ENCODE measurements at regions not wholly inside any gene's neighbourhood (a gene's known extent, or its start where the extent isn't known, plus 50 kb on each side); places are given as distances from the start of the nearest gene placed in this dataset.

GRCh38 chr12:31843398-31844095 is 114.7 kb upstream of the AMN1 start:
- H3K9me3 ChIP-seq (replicated peaks in 1 of 2; ENCODE audit: control insufficient read depth in 2 of 2, insufficient read depth in 1 of 2, low read depth in 1 of 2, low read length in 2 of 2), result peaks cover 4 to 5% of the 10 kb centered on the region in 2 donors
- no peaks in the 10 kb centered on the region for H3K36me3 ChIP-seq (replicated peaks in 1 of 2; ENCODE audit: control insufficient read depth in 2 of 2, insufficient read depth in 2 of 2, low read length in 2 of 2)
- no peak overlapping the region for H3K18ac ChIP-seq (ENCODE audit: low read length)
- no peaks in the 10 kb centered on the region for H3K4me1 ChIP-seq (ENCODE audit: control insufficient read depth in 2 of 2, insufficient read depth in 1 of 2, low read depth in 1 of 2, low read length in 2 of 2)
- no peak overlapping the region for H2BK120ac ChIP-seq (ENCODE audit: low read depth, low read length)
- no peak overlapping the region for H4K91ac ChIP-seq (ENCODE audit: low read depth, low read length, poor library complexity)
- H2BK12ac ChIP-seq (ENCODE audit: low read length), result no peak overlapping the region
- WGBS, 2 donors (ENCODE audit: extremely low coverage in 2 of 2, insufficient read length in 2 of 2, insufficient replicate concordance in 1 of 2), result no CpG with 5 or more reads among the region's 6 CpGs
- H3K4me2 ChIP-seq (ENCODE audit: insufficient read depth, low read length, poor library complexity, severe bottlenecking), result no peak overlapping the region
- no peak overlapping the region for H4K8ac ChIP-seq (ENCODE audit: low read depth, low read length)
- no peak for DNase-seq (ENCODE audit: low spot score)
- no peak overlapping the region for H2AK5ac ChIP-seq (ENCODE audit: low read depth, low read length)
- H2BK15ac ChIP-seq (ENCODE audit: low read length), result no peak overlapping the region
- no peak overlapping the region for H3K4me3 ChIP-seq (ENCODE audit: low read length in 2 of 2)
- no peak overlapping the region for H3K27ac ChIP-seq (replicated peaks; ENCODE audit: low read length)
- no peak overlapping the region for H2AFZ ChIP-seq (ENCODE audit: low read length)
- no peak overlapping the region for H3K9ac ChIP-seq (ENCODE audit: low read depth, low read length, poor library complexity)
- H3K23ac ChIP-seq (ENCODE audit: low read depth, low read length, poor library complexity), result no peak overlapping the region
- no peak overlapping the region for H3K4ac ChIP-seq (ENCODE audit: low read length)
- no peaks in the 10 kb centered on the region for H3K79me1 ChIP-seq (ENCODE audit: low read depth, low read length)
- H3K14ac ChIP-seq (ENCODE audit: low read length), result no peak overlapping the region
- no peak overlapping the region for H2BK5ac ChIP-seq (ENCODE audit: low read length)
- no peaks in the 10 kb centered on the region for H3K27me3 ChIP-seq (ENCODE audit: control insufficient read depth in 3 of 3, insufficient read depth in 3 of 3, low read depth in 1 of 3, low read length in 3 of 3)

GRCh38 chr12:31837913-31838312 is 109.1 kb upstream of the AMN1 start:
- Histone ChIP-seq H3K18ac (ENCODE audit: low read length) (no peak overlapping the region), H3K14ac (ENCODE audit: low read length) (no peak overlapping the region)
- WGBS, 2 donors (ENCODE audit: extremely low coverage in 2 of 2, insufficient read length in 2 of 2, insufficient replicate concordance in 1 of 2), result no CpG with 5 or more reads among the region's 3 CpGs

GRCh38 chr12:31835276-31835882 is 106.6 kb upstream of the AMN1 start:
- Histone ChIP-seq H2BK12ac (ENCODE audit: low read length) (no peak overlapping the region), H4K91ac (ENCODE audit: low read depth, low read length, poor library complexity) (no peak overlapping the region), H3K4me1 (ENCODE audit: control insufficient read depth in 2 of 2, insufficient read depth in 1 of 2, low read depth in 1 of 2, low read length in 2 of 2) (no peaks in the 10 kb centered on the region), H2BK5ac (ENCODE audit: low read length) (no peak overlapping the region), H3K36me3 (replicated peaks in 1 of 2; ENCODE audit: control insufficient read depth in 2 of 2, insufficient read depth in 2 of 2, low read length in 2 of 2) (no peaks in the 10 kb centered on the region), H3K4me3 (ENCODE audit: low read length in 2 of 2) (no peak overlapping the region), H3K14ac (ENCODE audit: low read length) (no peak overlapping the region), H3K79me1 (ENCODE audit: low read depth, low read length) (no peaks in the 10 kb centered on the region), H2BK15ac (ENCODE audit: low read length) (no peak overlapping the region), H2AFZ (ENCODE audit: low read length) (no peak overlapping the region), H3K4me2 (ENCODE audit: insufficient read depth, low read length, poor library complexity, severe bottlenecking) (no peak overlapping the region), H3K4ac (ENCODE audit: low read length) (no peak overlapping the region), H4K8ac (ENCODE audit: low read depth, low read length) (no peak overlapping the region), H3K9ac (ENCODE audit: low read depth, low read length, poor library complexity) (no peak overlapping the region), H2BK120ac (ENCODE audit: low read depth, low read length) (no peak overlapping the region), H3K27me3 (ENCODE audit: control insufficient read depth in 3 of 3, insufficient read depth in 3 of 3, low read depth in 1 of 3, low read length in 3 of 3) (no peaks in the 10 kb centered on the region), H3K23ac (ENCODE audit: low read depth, low read length, poor library complexity) (no peak overlapping the region), H3K9me3 (replicated peaks in 1 of 2; ENCODE audit: control insufficient read depth in 2 of 2, insufficient read depth in 1 of 2, low read depth in 1 of 2, low read length in 2 of 2) (no peaks in the 10 kb centered on the region), H3K18ac (ENCODE audit: low read length) (no peak overlapping the region), H3K27ac (replicated peaks; ENCODE audit: low read length) (no peak overlapping the region), H2AK5ac (ENCODE audit: low read depth, low read length) (no peak overlapping the region)
- DNase-seq (ENCODE audit: low spot score), result no peak
- no CpG with 5 or more reads among the region's 5 CpGs for WGBS, 2 donors (ENCODE audit: extremely low coverage in 2 of 2, insufficient read length in 2 of 2, insufficient replicate concordance in 1 of 2)

More at GRCh38 chr12:31837913-31838312, 109.1 kb upstream of the AMN1 start:
- Histone ChIP-seq H2BK12ac (ENCODE audit: low read length) (no peak overlapping the region), H2AFZ (ENCODE audit: low read length) (no peak overlapping the region), H3K79me1 (ENCODE audit: low read depth, low read length) (no peaks in the 10 kb centered on the region), H3K4me1 (ENCODE audit: control insufficient read depth in 2 of 2, insufficient read depth in 1 of 2, low read depth in 1 of 2, low read length in 2 of 2) (no peaks in the 10 kb centered on the region), H3K4me2 (ENCODE audit: insufficient read depth, low read length, poor library complexity, severe bottlenecking) (no peak overlapping the region), H3K4ac (ENCODE audit: low read length) (no peak overlapping the region), H4K8ac (ENCODE audit: low read depth, low read length) (no peak overlapping the region), H3K27me3 (ENCODE audit: control insufficient read depth in 3 of 3, insufficient read depth in 3 of 3, low read depth in 1 of 3, low read length in 3 of 3) (no peaks in the 10 kb centered on the region), H2BK15ac (ENCODE audit: low read length) (no peak overlapping the region), H3K23ac (ENCODE audit: low read depth, low read length, poor library complexity) (no peak overlapping the region), H2BK120ac (ENCODE audit: low read depth, low read length) (no peak overlapping the region), H3K27ac (replicated peaks; ENCODE audit: low read length) (no peak overlapping the region), H2BK5ac (ENCODE audit: low read length) (no peak overlapping the region), H3K36me3 (replicated peaks in 1 of 2; ENCODE audit: control insufficient read depth in 2 of 2, insufficient read depth in 2 of 2, low read length in 2 of 2) (no peaks in the 10 kb centered on the region), H3K9ac (ENCODE audit: low read depth, low read length, poor library complexity) (no peak overlapping the region), H4K91ac (ENCODE audit: low read depth, low read length, poor library complexity) (no peak overlapping the region), H2AK5ac (ENCODE audit: low read depth, low read length) (no peak overlapping the region), H3K4me3 (ENCODE audit: low read length in 2 of 2) (no peak overlapping the region), H3K9me3 (replicated peaks in 1 of 2; ENCODE audit: control insufficient read depth in 2 of 2, insufficient read depth in 1 of 2, low read depth in 1 of 2, low read length in 2 of 2) (peaks cover 0 to 2% of the 10 kb centered on the region in 2 donors)
- DNase-seq (ENCODE audit: low spot score), result no peak

- no peak for DNase-seq (ENCODE audit: low spot score)
- H3K4me1 ChIP-seq (ENCODE audit: control insufficient read depth in 2 of 2, insufficient read depth in 1 of 2, low read depth in 1 of 2, low read length in 2 of 2), result no peaks in the 10 kb centered on the region
- no peak overlapping the region for H3K14ac ChIP-seq (ENCODE audit: low read length)
- no peak overlapping the region for H4K91ac ChIP-seq (ENCODE audit: low read depth, low read length, poor library complexity)
- no CpG with 5 or more reads among the region's 7 CpGs for WGBS, 2 donors (ENCODE audit: extremely low coverage in 2 of 2, insufficient read length in 2 of 2, insufficient replicate concordance in 1 of 2)
- H3K4me2 ChIP-seq (ENCODE audit: insufficient read depth, low read length, poor library complexity, severe bottlenecking), result no peak overlapping the region
- no peaks in the 10 kb centered on the region for H3K79me1 ChIP-seq (ENCODE audit: low read depth, low read length)
- H3K4ac ChIP-seq (ENCODE audit: low read length), result no peak overlapping the region
- no peaks in the 10 kb centered on the region for H3K36me3 ChIP-seq (replicated peaks in 1 of 2; ENCODE audit: control insufficient read depth in 2 of 2, insufficient read depth in 2 of 2, low read length in 2 of 2)
- no peak overlapping the region for H3K23ac ChIP-seq (ENCODE audit: low read depth, low read length, poor library complexity)
- no peak overlapping the region for H2BK12ac ChIP-seq (ENCODE audit: low read length)
- H3K9ac ChIP-seq (ENCODE audit: low read depth, low read length, poor library complexity), result no peak overlapping the region
- H2BK5ac ChIP-seq (ENCODE audit: low read length), result no peak overlapping the region
- no peak overlapping the region for H3K4me3 ChIP-seq (ENCODE audit: low read length in 2 of 2)
- H3K18ac ChIP-seq (ENCODE audit: low read length), result no peak overlapping the region
- no peak overlapping the region for H3K27ac ChIP-seq (replicated peaks; ENCODE audit: low read length)
- no peak overlapping the region for H2BK120ac ChIP-seq (ENCODE audit: low read depth, low read length)
- H2AK5ac ChIP-seq (ENCODE audit: low read depth, low read length), result no peak overlapping the region
- no peaks in the 10 kb centered on the region for H3K9me3 ChIP-seq (replicated peaks in 1 of 2; ENCODE audit: control insufficient read depth in 2 of 2, insufficient read depth in 1 of 2, low read depth in 1 of 2, low read length in 2 of 2)
- no peak overlapping the region for H2BK15ac ChIP-seq (ENCODE audit: low read length)
- no peak overlapping the region for H2AFZ ChIP-seq (ENCODE audit: low read length)
- H4K8ac ChIP-seq (ENCODE audit: low read depth, low read length), result no peak overlapping the region
- H3K27me3 ChIP-seq (ENCODE audit: control insufficient read depth in 3 of 3, insufficient read depth in 3 of 3, low read depth in 1 of 3, low read length in 3 of 3), result no peaks in the 10 kb centered on the region
These were observed 105.3 kb upstream of the AMN1 start for GRCh38 chr12:31834150-31834549.
